IPS-NIHi7 (cell line): ENCODE measurements at regions not wholly inside any gene's neighbourhood (a gene's known extent, or its start where the extent isn't known, plus 50 kb on each side); places are given as distances from the start of the nearest gene placed in this dataset.
"Not testable (repeated sequence)": the region's sequence is repeated elsewhere in the genome, so short reads cannot be mapped to it uniquely, and the experiment has no call there.

Experiments
- DNase-seq: peaks from one replicate; pipeline ENCODE4 v3.0.0; 2012; ENCODE audit warnings: mixed read lengths; ENCODE audit errors: extremely low spot score

GRCh38 chrX:87236830-87237440 is 280.7 kb upstream of the KLHL4 start:
- DNase-seq = no peak

GRCh38 chrX:87265518-87265917 is 252.1 kb upstream of the KLHL4 start:
- no peak for DNase-seq

DNA sequence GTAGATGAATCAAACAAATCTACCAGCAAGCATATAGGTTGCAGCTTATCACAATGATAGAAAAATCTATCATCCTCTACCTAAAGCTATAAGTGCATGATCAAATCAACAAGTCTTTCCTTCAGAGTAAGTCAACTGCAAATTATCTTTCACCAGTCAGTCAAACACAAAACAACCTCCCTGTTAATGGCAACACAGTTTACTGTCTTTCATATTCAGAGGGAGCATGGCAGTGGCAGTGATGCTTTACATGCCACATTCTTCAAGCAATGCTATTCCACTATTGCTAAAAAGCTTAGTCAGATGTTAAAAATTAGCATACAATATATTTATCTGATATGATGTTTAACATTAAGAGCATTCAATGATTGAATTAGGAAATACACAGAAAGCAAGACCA is 245.1 kb upstream of the KLHL4 start:
- no peak for DNase-seq

- peak; percentile 10 for DNase-seq
These were observed 217.9 kb upstream of the KLHL4 start for GRCh38 chrX:87299563-87300160.

- no peak for DNase-seq
These were observed 206.8 kb upstream of the KLHL4 start for GRCh38 chrX:87310780-87311179.

- no peak for DNase-seq
These were observed 190.3 kb upstream of the KLHL4 start for GRCh38 chrX:87327267-87327666.

DNA sequence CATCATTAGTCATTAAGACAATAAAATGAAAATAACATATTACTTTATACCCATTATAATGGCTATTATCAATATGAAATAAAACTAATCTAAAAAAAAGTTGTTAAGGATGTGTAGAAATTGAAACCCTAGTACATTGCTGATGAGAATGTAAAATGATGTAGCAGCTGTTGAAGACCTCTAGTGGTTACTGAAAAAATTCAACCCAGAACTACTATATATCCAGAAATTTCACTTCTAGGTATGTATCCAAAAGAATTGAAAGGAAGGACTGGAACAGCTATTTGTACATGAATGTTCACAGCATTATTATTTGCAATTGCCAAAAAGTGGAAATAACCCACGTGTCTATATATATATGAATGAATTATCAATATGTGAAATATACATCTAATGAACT is 180.3 kb upstream of the KLHL4 start:
- no peak for DNase-seq

DNA sequence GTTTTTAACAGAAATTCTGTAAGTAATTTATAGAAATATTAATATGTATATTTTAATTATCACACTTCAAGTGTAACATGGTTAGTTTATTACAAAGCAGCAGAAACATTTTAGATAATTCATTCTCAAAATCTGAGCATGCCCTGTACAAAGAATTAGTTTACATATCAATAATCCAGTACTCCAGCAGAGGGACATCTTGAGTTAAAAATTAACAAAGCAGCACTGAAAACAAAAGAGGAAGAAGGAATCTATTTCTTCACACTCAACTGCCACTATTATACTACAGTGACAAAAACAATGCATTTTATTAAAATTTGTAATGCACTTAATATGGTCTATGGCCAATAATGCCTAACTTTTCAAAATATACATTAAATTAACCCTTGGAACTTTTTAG is 179.1 kb upstream of the KLHL4 start:
- DNase-seq = no peak

DNA sequence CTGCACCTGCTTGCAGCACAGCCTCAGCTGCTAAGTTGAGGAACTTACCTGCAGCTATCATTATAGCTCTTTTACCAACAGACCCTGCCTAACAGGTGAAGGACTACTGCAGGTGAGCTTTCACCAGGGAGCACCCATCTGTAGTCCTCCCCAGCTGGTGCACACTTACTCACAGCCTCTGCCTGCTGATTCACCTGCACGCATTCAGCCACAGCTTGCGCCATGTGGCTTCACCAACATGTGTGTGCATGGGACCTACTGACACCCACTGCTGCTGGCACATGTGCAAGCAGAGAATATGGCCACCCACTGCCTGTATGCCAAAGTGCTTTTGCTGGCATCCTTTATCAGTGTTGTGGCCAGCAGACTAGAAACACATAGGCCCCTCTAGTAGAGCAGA is 146.7 kb upstream of the KLHL4 start:
- no peak for DNase-seq

DNA sequence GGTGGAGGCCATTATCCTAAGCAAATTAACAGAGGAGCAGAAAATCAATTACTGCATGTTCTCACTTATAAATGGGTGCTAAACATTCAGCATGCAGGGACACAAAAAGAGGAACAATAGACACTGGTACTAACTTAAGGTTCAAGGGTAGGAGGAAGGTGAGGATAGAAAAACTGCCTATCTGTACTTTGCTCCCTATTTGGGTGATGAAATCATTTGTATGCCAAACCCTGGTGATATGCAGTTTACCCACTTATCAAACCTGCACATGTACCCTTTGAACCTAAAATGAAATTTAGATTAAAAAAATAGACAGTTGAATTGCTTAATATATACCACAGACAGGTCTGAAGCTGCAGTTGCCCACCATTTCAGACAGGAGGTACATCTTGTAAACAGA is 143.3 kb upstream of the KLHL4 start:
- DNase-seq = no peak

DNA sequence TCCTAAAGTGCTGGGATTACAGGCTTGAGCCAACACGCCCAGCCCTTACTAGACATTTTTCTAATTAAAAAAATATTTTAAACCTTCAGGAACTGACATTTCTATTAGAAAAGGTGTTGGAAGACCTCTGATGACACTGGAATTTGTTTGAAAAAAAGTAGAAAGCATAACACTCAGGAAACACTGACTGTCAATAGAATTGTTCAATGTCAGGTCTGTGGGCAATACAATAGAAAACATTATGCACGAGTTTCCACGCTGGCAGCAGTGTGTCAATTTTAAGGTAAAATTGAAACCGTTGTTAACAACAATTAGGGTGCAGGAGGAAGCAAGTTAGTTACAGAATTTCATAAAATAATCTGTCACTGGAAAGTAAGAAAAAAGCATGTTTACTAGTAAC is 140.7 kb upstream of the KLHL4 start:
- no peak for DNase-seq

DNA sequence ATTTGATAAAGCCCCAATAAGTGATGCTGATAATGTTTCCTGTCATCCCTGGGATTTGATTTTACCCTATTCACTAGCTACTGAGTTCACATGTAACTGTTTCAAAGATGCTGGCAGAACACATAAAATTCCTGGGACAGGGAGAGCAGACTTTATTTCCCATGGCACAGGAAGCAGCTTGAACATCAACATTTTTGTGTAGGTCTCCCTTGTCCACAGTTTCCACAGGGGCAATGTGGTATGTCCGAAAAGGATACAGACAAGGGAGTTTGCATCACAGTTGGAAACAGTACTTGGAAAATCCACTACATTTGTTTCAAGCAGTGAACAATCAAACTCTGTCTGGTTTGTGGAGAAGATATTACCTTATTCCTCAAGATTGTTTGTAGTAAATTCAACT is 129.2 kb upstream of the KLHL4 start:
- DNase-seq = no peak

DNA sequence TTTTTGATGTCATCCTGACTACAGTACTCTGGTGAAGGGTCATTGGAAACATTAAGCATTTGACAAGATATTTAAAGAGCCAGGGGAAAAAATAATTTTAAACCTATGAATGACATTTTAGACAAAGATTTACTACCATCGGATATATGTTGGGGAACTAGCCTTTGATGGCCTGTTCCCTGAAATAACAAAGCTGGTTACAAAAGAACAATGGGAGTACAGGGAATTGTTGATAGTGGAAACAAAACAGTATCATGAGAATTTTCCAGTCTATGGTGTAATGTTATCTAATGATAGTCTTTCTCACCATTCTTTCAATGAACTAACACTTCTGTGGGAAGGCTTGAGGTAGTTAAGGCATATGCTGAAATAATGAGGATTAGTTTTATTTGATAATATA is 125.9 kb upstream of the KLHL4 start:
- DNase-seq = no peak

GRCh38 chrX:87392369-87392768 is 125.2 kb upstream of the KLHL4 start:
- DNase-seq = no peak

GRCh38 chrX:87397103-87397886 is 120.3 kb upstream of the KLHL4 start:
- no peak for DNase-seq

DNA sequence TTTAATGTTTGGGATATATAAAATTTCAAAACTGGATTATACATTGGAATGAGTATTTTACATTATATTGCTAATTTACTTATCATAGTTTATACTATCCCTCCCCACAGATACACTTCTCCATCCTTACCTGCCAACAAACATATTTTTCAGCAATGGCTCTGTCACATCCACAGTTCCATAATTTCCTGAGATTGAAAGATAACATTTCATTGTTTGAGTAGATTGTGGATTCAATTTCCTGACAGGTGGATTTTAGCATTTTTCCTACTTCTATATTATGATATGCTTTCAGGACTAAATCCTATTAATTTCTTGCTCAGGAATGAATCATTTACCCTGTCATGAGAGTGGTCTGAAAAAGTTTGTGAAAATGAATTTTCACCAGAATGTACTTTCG is 115.3 kb upstream of the KLHL4 start:
- no peak for DNase-seq

- no peak for DNase-seq
These were observed 114.1 kb upstream of the KLHL4 start for GRCh38 chrX:87403551-87403950.

- DNase-seq = peak; percentile 12
These were observed 108.3 kb upstream of the KLHL4 start for GRCh38 chrX:87409113-87409841.

- no peak for DNase-seq
These were observed 92.0 kb upstream of the KLHL4 start for GRCh38 chrX:87425618-87426017.

GRCh38 chrX:87434618-87435017 is 83.0 kb upstream of the KLHL4 start:
- DNase-seq = no peak

- not testable (repeated sequence) for DNase-seq
These were observed 69.0 kb upstream of the KLHL4 start for GRCh38 chrX:87448613-87449012.

DNA sequence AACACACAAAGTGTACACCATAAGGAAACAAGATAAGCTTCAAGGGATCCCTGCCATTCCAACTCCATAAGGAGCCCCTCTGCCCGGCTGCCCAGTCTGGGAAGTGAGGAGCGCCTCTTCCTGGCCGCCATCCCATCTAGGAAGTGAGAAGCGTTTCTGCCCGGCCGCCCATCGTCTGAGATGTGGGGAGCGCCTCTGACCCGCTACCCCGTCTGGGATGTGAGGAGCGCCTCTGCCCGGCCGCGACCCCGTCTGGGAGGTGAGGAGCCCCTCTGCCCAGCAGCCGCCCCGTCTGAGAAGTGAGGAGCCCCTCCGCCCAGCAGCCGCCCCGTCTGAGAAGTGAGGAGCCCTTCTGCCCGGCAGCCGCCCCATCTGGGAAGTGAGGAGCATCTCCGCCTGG is 51.8 kb upstream of the KLHL4 start:
- DNase-seq = not testable (repeated sequence)
